HG03571 (cell line): ENCODE measurements at regions not wholly inside any gene's neighbourhood (a gene's known extent, or its start where the extent isn't known, plus 50 kb on each side); places are given as distances from the start of the nearest gene placed in this dataset.

ENCODE experiments used
- ATAC-seq: cut with Tn5 transposase; IDR thresholded peaks from one replicate; pipeline ENCODE4 v1.9.1; 2021; ENCODE audit not compliant: unreplicated experiment

GRCh38 chr10:131746241-131746711 lies 154.5 kb upstream of the PPP2R2D start:
- no peak for ATAC-seq

GRCh38 chr10:131746785-131747184 lies 154.0 kb upstream of the PPP2R2D start:
- ATAC-seq = no peak

GRCh38 chr10:131747251-131747650 lies 153.6 kb upstream of the PPP2R2D start:
- ATAC-seq = no peak

- ATAC-seq = no peak
These were observed 153.0 kb upstream of the PPP2R2D start for GRCh38 chr10:131747791-131748190.

GRCh38 chr10:131748191-131748590 lies 152.6 kb upstream of the PPP2R2D start:
- no peak for ATAC-seq

- ATAC-seq = no peak
These were observed 151.7 kb upstream of the PPP2R2D start for GRCh38 chr10:131748831-131749766.

GRCh38 chr10:131749767-131750142 lies 151.1 kb upstream of the PPP2R2D start:
- ATAC-seq = no peak

- no peak for ATAC-seq
These were observed 150.5 kb upstream of the PPP2R2D start for GRCh38 chr10:131750171-131750895.

- no peak for ATAC-seq
These were observed 149.6 kb upstream of the PPP2R2D start for GRCh38 chr10:131750973-131751826.

GRCh38 chr10:131751827-131752775 lies 148.7 kb upstream of the PPP2R2D start:
- no peak for ATAC-seq

GRCh38 chr10:131753336-131753735 lies 147.5 kb upstream of the PPP2R2D start:
- no peak for ATAC-seq

GRCh38 chr10:131755200-131755599 lies 145.6 kb upstream of the PPP2R2D start:
- no peak for ATAC-seq

- no peak for ATAC-seq
These were observed 143.3 kb upstream of the PPP2R2D start for GRCh38 chr10:131757285-131758058.

- ATAC-seq = no peak
These were observed 142.5 kb upstream of the PPP2R2D start for GRCh38 chr10:131758062-131758938.

GRCh38 chr10:131758939-131759301 lies 141.9 kb upstream of the PPP2R2D start:
- no peak for ATAC-seq

GRCh38 chr10:131759347-131759746 lies 141.5 kb upstream of the PPP2R2D start:
- ATAC-seq = no peak

- ATAC-seq = no peak
These were observed 140.2 kb upstream of the PPP2R2D start for GRCh38 chr10:131760416-131761166.
